HFF-Myc (cell line): ENCODE measurements at regions not wholly inside any gene's neighbourhood (a gene's known extent, or its start where the extent isn't known, plus 50 kb on each side); places are given as distances from the start of the nearest gene placed in this dataset.

Source experiments
- DNase-seq: peaks from one replicate; pipeline ENCODE4 v3.0.0-alpha.2; 2011; ENCODE audit warnings: low read depth; ENCODE audit errors: extremely low read depth
- H3K4me3 ChIP-seq: replicated peaks from 2 replicates; pipeline ENCODE4 v1.5.1; 2011; ENCODE audit warnings: low read depth, mild to moderate bottlenecking, control low read depth, low read length
- CTCF ChIP-seq: IDR thresholded peaks from 2 replicates; pipeline ENCODE4 v1.5.1; 2012; ENCODE audit warnings: mild to moderate bottlenecking, low read depth, low read length, control low read depth; ENCODE audit errors: missing control alignments

GRCh38 chr15:100810229-100810628 lies 69.4 kb upstream of the ALDH1A3 start:
- H3K4me3 ChIP-seq = no peak overlapping the region
- no peak for TF ChIP-seq CTCF
- DNase-seq = no peak

- H3K4me3 ChIP-seq = no peak overlapping the region
- TF ChIP-seq CTCF = no peak
- DNase-seq = no peak
Measured at GRCh38 chr15:100810831-100811230, 68.8 kb upstream of the ALDH1A3 start.

- H3K4me3 ChIP-seq = no peak overlapping the region
- TF ChIP-seq CTCF = no peak
- DNase-seq = no peak
Measured at GRCh38 chr15:100812802-100813201, 66.8 kb upstream of the ALDH1A3 start.

GRCh38 chr15:100818927-100819326 lies 60.7 kb upstream of the ALDH1A3 start:
- no peak overlapping the region for H3K4me3 ChIP-seq
- no peak for TF ChIP-seq CTCF
- DNase-seq = peak; percentile 31

- H3K4me3 ChIP-seq = no peak overlapping the region
- no peak for DNase-seq
- TF ChIP-seq CTCF = no peak
Measured at GRCh38 chr15:100820528-100820927, 59.1 kb upstream of the ALDH1A3 start.

GRCh38 chr15:100821327-100821726 lies 58.3 kb upstream of the ALDH1A3 start:
- H3K4me3 ChIP-seq = no peak overlapping the region
- TF ChIP-seq CTCF = no peak
- DNase-seq = no peak

- no peak for DNase-seq
- no peak overlapping the region for H3K4me3 ChIP-seq
- no peak for TF ChIP-seq CTCF
Measured at GRCh38 chr15:100824211-100824610, 55.4 kb upstream of the ALDH1A3 start.
